Neural progenitor cell (in vitro differentiated cells): ENCODE measurements at regions not wholly inside any gene's neighbourhood (a gene's known extent, or its start where the extent isn't known, plus 50 kb on each side); places are given as distances from the start of the nearest gene placed in this dataset.

Source experiments
- EZH2 ChIP-seq: fragments of 200-600 bp; sonication (generic); IDR thresholded peaks from 2 replicates; pipeline ENCODE4 v1.6.1; 2017; ENCODE audit warnings: antibody characterized with exemption, mild to moderate bottlenecking, moderate library complexity
- EZH2phosphoT487 ChIP-seq: fragments of 200-600 bp; sonication (generic); IDR thresholded peaks from 2 replicates; pipeline ENCODE4 v1.6.1; 2017; ENCODE audit warnings: antibody characterized with exemption
- TF ChIP-seq, protein P1 (sequence below): fragments of 200-600 bp; sonication (generic); IDR thresholded peaks from 2 replicates; pipeline ENCODE4 v1.5.1; 2017; ENCODE audit warnings: antibody characterized with exemption, mild to moderate bottlenecking

DNA sequence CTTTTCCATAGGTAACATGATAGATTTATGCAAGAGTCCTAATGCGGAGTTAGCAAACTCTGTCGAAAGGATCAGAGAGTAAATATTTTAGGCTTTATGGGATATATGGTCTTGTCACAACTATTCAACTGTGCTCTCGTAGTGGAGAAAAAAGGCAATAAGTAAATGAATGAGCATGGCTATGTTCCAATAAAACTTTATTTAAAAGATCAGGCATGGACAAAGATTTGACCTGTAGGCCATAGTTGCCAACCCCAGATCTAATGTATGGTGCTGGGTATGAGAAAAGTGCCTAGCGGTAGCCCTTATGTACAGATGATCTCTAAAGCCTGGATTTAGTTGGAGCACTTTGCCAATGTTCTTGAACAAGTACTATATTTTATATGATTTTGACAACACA is 498.8 kb upstream of the C1orf87 start:
- no peak for TF ChIP-seq EZH2
- TF ChIP-seq, protein P1, sequence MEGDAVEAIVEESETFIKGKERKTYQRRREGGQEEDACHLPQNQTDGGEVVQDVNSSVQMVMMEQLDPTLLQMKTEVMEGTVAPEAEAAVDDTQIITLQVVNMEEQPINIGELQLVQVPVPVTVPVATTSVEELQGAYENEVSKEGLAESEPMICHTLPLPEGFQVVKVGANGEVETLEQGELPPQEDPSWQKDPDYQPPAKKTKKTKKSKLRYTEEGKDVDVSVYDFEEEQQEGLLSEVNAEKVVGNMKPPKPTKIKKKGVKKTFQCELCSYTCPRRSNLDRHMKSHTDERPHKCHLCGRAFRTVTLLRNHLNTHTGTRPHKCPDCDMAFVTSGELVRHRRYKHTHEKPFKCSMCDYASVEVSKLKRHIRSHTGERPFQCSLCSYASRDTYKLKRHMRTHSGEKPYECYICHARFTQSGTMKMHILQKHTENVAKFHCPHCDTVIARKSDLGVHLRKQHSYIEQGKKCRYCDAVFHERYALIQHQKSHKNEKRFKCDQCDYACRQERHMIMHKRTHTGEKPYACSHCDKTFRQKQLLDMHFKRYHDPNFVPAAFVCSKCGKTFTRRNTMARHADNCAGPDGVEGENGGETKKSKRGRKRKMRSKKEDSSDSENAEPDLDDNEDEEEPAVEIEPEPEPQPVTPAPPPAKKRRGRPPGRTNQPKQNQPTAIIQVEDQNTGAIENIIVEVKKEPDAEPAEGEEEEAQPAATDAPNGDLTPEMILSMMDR: no peak
- TF ChIP-seq EZH2phosphoT487: no peak
